ENCODE measurements at regions not wholly inside any gene's neighbourhood (a gene's known extent, or its start where the extent isn't known, plus 50 kb on each side); places are given as distances from the start of the nearest gene placed in this dataset.

- Histone ChIP-seq H3F3A (ENCODE audit: insufficient read depth) (no peaks in the 10 kb centered on the region), H2AFZ (ENCODE audit: low read depth, low read length, severe bottlenecking) (no peak overlapping the region), H4K20me1 (ENCODE audit: low read depth, low read length) (no peaks in the 10 kb centered on the region), H3K36me3 (ENCODE audit: low read length) (no peaks in the 10 kb centered on the region), H3K27me3 (ENCODE audit: low read length) (no peaks in the 10 kb centered on the region), H3K4me2 (ENCODE audit: low read depth, low read length, poor library complexity, severe bottlenecking) (no peak overlapping the region), H3K4me3 (ENCODE audit: insufficient read depth, low read length, poor library complexity, severe bottlenecking) (no peak overlapping the region), H3K9me2 (replicated peaks; ENCODE audit: insufficient read depth, low read length) (no peaks in the 10 kb centered on the region), H3K27ac (ENCODE audit: low read depth, low read length) (no peak overlapping the region), H3K9ac (ENCODE audit: low read length) (no peak overlapping the region), H3K9me3 (ENCODE audit: insufficient read depth, low read length) (no peaks in the 10 kb centered on the region), H3K79me2 (ENCODE audit: insufficient read depth, low read length) (no peaks in the 10 kb centered on the region)
- TF ChIP-seq EZH2phosphoT487 (conservative IDR thresholded peaks at IDR 0.05; ENCODE audit: low read length) (no peak), CTCF (IDR thresholded peaks at IDR 0.05; ENCODE audit: insufficient read depth, low read length, poor library complexity, severe bottlenecking) (no peak)
These were observed 239.5 kb upstream of the COL3A1 start for GRCh38 chr2:188734691-188735090.

GRCh38 chr2:188746727-188747126, 227.4 kb upstream of the COL3A1 start:
- Histone ChIP-seq H3K9me2 (replicated peaks; ENCODE audit: insufficient read depth, low read length) (no peaks in the 10 kb centered on the region), H3K36me3 (ENCODE audit: low read length) (no peaks in the 10 kb centered on the region), H4K20me1 (ENCODE audit: low read depth, low read length) (no peaks in the 10 kb centered on the region), H3K27me3 (ENCODE audit: low read length) (no peaks in the 10 kb centered on the region), H3K9me3 (ENCODE audit: insufficient read depth, low read length) (no peaks in the 10 kb centered on the region), H3F3A (ENCODE audit: insufficient read depth) (no peaks in the 10 kb centered on the region), H2AFZ (ENCODE audit: low read depth, low read length, severe bottlenecking) (no peak overlapping the region), H3K4me3 (ENCODE audit: insufficient read depth, low read length, poor library complexity, severe bottlenecking) (no peak overlapping the region), H3K4me2 (ENCODE audit: low read depth, low read length, poor library complexity, severe bottlenecking) (no peak overlapping the region), H3K9ac (ENCODE audit: low read length) (no peak overlapping the region), H3K79me2 (ENCODE audit: insufficient read depth, low read length) (no peaks in the 10 kb centered on the region), H3K27ac (ENCODE audit: low read depth, low read length) (no peak overlapping the region)
- TF ChIP-seq EZH2phosphoT487 (conservative IDR thresholded peaks at IDR 0.05; ENCODE audit: low read length) (no peak), CTCF (IDR thresholded peaks at IDR 0.05; ENCODE audit: insufficient read depth, low read length, poor library complexity, severe bottlenecking) (no peak)

- Histone ChIP-seq H3K9me2 (replicated peaks; ENCODE audit: insufficient read depth, low read length) (no peaks in the 10 kb centered on the region), H3F3A (ENCODE audit: insufficient read depth) (no peaks in the 10 kb centered on the region), H3K27ac (ENCODE audit: low read depth, low read length) (no peak overlapping the region), H3K4me2 (ENCODE audit: low read depth, low read length, poor library complexity, severe bottlenecking) (no peak overlapping the region), H3K9ac (ENCODE audit: low read length) (no peak overlapping the region), H3K79me2 (ENCODE audit: insufficient read depth, low read length) (no peaks in the 10 kb centered on the region), H3K4me3 (ENCODE audit: insufficient read depth, low read length, poor library complexity, severe bottlenecking) (no peak overlapping the region), H3K36me3 (ENCODE audit: low read length) (no peaks in the 10 kb centered on the region), H4K20me1 (ENCODE audit: low read depth, low read length) (no peaks in the 10 kb centered on the region), H3K9me3 (ENCODE audit: insufficient read depth, low read length) (no peaks in the 10 kb centered on the region), H2AFZ (ENCODE audit: low read depth, low read length, severe bottlenecking) (no peak overlapping the region), H3K27me3 (ENCODE audit: low read length) (no peaks in the 10 kb centered on the region)
- TF ChIP-seq CTCF (IDR thresholded peaks at IDR 0.05; ENCODE audit: insufficient read depth, low read length, poor library complexity, severe bottlenecking) (no peak), EZH2phosphoT487 (conservative IDR thresholded peaks at IDR 0.05; ENCODE audit: low read length) (no peak)
These were observed 222.4 kb upstream of the COL3A1 start for GRCh38 chr2:188751816-188752215.

All from SU-DHL-6 (cell line).